DND-41 (cell line): ENCODE measurements at regions not wholly inside any gene's neighbourhood (a gene's known extent, or its start where the extent isn't known, plus 50 kb on each side); places are given as distances from the start of the nearest gene placed in this dataset.

Experiments
- ATAC-seq: fragments of 200-7000 bp; cut with Tn5 transposase; 3 replicates; pipeline ENCODE4 v1.9.1; 2021; ENCODE audit warnings: low read depth; ENCODE audit not compliant: insufficient read depth
- DNase-seq: peaks from one replicate; pipeline ENCODE4 v3.0.0-alpha.2; 2020
- H2AFZ ChIP-seq: 2 replicates; pipeline ENCODE4 v1.6.0; 2012; ENCODE audit warnings: low read depth, low read length
- H3K27ac ChIP-seq: 2 replicates; pipeline ENCODE4 v1.5.1; 2012; ENCODE audit warnings: low read length, inconsistent platforms
- H3K27me3 ChIP-seq: fragments of 200-600 bp; sonication (generic); 2 replicates; pipeline ENCODE4 v1.6.0; 2012; ENCODE audit warnings: low read length, mild to moderate bottlenecking, inconsistent platforms; ENCODE audit not compliant: insufficient read depth, poor library complexity
- H3K36me3 ChIP-seq: 2 replicates; pipeline ENCODE4 v1.5.1; 2012; ENCODE audit warnings: low read length, inconsistent platforms; ENCODE audit not compliant: insufficient read depth
- H3K4me1 ChIP-seq: 2 replicates; pipeline ENCODE4 v1.5.1; 2012; ENCODE audit warnings: mild to moderate bottlenecking, low read length; ENCODE audit not compliant: insufficient read depth
- H3K4me2 ChIP-seq: 2 replicates; pipeline ENCODE4 v1.6.0; 2012; ENCODE audit warnings: mild to moderate bottlenecking, moderate library complexity, low read length, inconsistent platforms; ENCODE audit not compliant: insufficient read depth
- H3K4me3 ChIP-seq, 2 experiments: fragments of 200-600 bp in 1 of 2; shearing (Covaris generic) in 1 of 2; 2 replicates each; pipeline ENCODE4 v1.5.1; 2012 to 2016; ENCODE audit warnings: inconsistent platforms in 2 of 2, low read length in 2 of 2, mild to moderate bottlenecking in 2 of 2, low read depth in 1 of 2, moderate library complexity in 1 of 2
- H3K79me2 ChIP-seq: 2 replicates; pipeline ENCODE4 v1.6.0; 2012; ENCODE audit warnings: low read length, inconsistent platforms; ENCODE audit not compliant: insufficient read depth
- H3K9ac ChIP-seq: 2 replicates; pipeline ENCODE4 v1.6.0; 2012; ENCODE audit warnings: low read depth, mild to moderate bottlenecking, inconsistent platforms, low read length, moderate library complexity
- H3K9me3 ChIP-seq: 2 replicates; pipeline ENCODE4 v1.5.1; 2012; ENCODE audit warnings: low read length, moderate library complexity, mild to moderate bottlenecking, inconsistent platforms; ENCODE audit not compliant: insufficient read depth, severe bottlenecking
- H4K20me1 ChIP-seq: 2 replicates; pipeline ENCODE4 v1.6.0; 2012; ENCODE audit warnings: low read length; ENCODE audit not compliant: insufficient read depth
- EZH2 ChIP-seq: IDR thresholded peaks from 3 replicates; pipeline ENCODE4 v1.6.1; 2012; ENCODE audit warnings: borderline replicate concordance, low read depth, mild to moderate bottlenecking, moderate library complexity, low read length, inconsistent platforms; ENCODE audit not compliant: severe bottlenecking
- TF ChIP-seq, protein P1 (sequence below): IDR thresholded peaks from 2 replicates; pipeline ENCODE4 v1.5.1; 2012; ENCODE audit warnings: borderline replicate concordance, low read length, moderate library complexity, mild to moderate bottlenecking; ENCODE audit not compliant: poor library complexity, severe bottlenecking; ENCODE audit errors: extremely low read depth

DNA sequence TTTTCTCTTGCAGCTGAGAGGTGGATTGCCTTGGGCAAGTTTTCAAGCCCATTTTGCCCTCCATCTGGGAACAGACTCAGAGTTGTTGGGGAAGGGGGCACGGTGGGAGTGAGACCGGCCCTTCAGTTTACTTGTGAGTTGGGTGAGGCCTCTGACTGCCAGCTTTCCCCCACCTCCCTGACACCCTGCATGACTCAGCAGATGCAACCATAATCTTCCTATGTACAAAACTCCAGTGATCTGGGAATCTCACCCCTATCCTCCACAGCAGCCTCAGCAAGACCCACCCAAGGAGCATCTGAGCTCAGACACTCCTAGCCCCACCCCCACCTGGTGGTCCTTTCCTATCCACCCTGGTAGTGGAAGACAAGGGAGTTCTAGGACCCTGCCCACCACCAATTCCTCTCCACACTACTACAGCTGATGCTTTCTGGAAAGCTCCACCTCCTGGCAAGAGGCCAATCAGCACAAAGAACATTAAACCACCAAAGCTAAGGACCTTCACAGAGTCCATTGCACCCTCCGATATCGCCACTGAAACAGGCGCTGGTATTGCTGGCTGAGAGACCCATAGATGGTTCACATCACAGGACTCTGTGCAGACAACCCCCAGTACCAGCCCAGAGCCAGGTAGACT is 99.4 kb upstream of the STK26 start:
- Histone ChIP-seq H3K9me3 (no peaks in the 10 kb centered on the region), H3K4me2 (no peak overlapping the region), H3K4me1 (no peaks in the 10 kb centered on the region), H3K4me3 (no peak overlapping the region), H2AFZ (no peak overlapping the region), H3K79me2 (no peaks in the 10 kb centered on the region), H3K9ac (no peak overlapping the region), H3K36me3 (no peaks in the 10 kb centered on the region), H3K27ac (no peak overlapping the region), H3K27me3 (no peaks in the 10 kb centered on the region), H4K20me1 (no peaks in the 10 kb centered on the region)
- no peak for ATAC-seq
- no peak for TF ChIP-seq EZH2
- TF ChIP-seq, protein P1, sequence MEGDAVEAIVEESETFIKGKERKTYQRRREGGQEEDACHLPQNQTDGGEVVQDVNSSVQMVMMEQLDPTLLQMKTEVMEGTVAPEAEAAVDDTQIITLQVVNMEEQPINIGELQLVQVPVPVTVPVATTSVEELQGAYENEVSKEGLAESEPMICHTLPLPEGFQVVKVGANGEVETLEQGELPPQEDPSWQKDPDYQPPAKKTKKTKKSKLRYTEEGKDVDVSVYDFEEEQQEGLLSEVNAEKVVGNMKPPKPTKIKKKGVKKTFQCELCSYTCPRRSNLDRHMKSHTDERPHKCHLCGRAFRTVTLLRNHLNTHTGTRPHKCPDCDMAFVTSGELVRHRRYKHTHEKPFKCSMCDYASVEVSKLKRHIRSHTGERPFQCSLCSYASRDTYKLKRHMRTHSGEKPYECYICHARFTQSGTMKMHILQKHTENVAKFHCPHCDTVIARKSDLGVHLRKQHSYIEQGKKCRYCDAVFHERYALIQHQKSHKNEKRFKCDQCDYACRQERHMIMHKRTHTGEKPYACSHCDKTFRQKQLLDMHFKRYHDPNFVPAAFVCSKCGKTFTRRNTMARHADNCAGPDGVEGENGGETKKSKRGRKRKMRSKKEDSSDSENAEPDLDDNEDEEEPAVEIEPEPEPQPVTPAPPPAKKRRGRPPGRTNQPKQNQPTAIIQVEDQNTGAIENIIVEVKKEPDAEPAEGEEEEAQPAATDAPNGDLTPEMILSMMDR, result no peak
- DNase-seq, result no peak

DNA sequence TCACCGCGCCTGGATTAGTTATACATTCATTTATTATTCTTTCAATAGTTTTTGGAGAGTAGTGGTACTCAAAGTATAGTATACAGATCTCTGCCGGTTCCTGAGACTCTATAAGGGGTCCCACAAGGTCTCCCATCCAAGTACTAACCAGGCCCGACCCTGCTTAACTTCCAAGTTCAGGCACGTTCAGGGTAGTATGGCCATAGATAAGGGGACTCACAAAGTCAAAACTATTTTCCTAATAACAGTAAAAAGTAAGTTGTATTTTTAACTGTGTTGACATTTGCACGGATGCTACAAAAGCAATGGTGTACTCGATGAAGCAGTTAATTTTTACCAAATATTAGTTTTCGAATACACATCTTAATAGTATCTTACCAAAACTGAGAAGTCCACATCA is 84.4 kb upstream of the STK26 start:
- Histone ChIP-seq H2AFZ (no peak overlapping the region), H4K20me1 (no peaks in the 10 kb centered on the region), H3K9ac (no peak overlapping the region), H3K79me2 (no peaks in the 10 kb centered on the region), H3K4me1 (no peaks in the 10 kb centered on the region), H3K27ac (no peak overlapping the region), H3K9me3 (no peaks in the 10 kb centered on the region), H3K36me3 (no peaks in the 10 kb centered on the region), H3K4me3 (no peak overlapping the region), H3K4me2 (no peak overlapping the region), H3K27me3 (no peaks in the 10 kb centered on the region)
- no peak for ATAC-seq
- no peak for DNase-seq
- TF ChIP-seq, protein P1, result no peak
- TF ChIP-seq EZH2, result no peak

DNA sequence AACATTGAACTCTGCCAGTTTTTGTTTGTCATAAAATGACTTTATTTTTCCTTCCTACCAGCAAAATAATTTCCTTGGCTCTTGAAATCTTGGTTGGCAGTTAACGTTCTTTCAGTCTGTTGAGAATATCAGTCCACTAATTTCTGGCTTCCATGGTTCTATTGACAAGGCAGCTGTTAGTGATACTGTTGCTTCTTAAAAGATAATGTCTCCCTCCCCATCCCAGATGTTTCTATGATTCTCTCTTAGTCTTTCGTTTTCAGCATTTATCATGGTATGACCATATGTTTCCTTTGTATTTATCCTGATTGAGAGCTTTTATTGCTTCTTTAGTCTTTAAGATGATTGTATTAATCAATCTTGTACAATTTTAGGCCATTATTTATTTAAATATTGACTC is 81.1 kb upstream of the STK26 start:
- ATAC-seq (no peak), DNase-seq (no peak)
- H3K79me2 ChIP-seq, result no peaks in the 10 kb centered on the region
- H3K36me3 ChIP-seq, result no peaks in the 10 kb centered on the region
- H3K27me3 ChIP-seq, result no peaks in the 10 kb centered on the region
- no peak overlapping the region for H3K4me2 ChIP-seq
- H3K9me3 ChIP-seq, result no peaks in the 10 kb centered on the region
- no peak overlapping the region for H3K9ac ChIP-seq
- H3K4me3 ChIP-seq, result no peak overlapping the region
- H3K4me1 ChIP-seq, result 0 out of 2 replicates have a peak, but pooled peaks cover 4% of the 10 kb centered on the region
- H2AFZ ChIP-seq, result no peak overlapping the region
- TF ChIP-seq, protein P1, result no peak
- TF ChIP-seq EZH2, result no peak
- no peak overlapping the region for H3K27ac ChIP-seq
- no peaks in the 10 kb centered on the region for H4K20me1 ChIP-seq
